ENCODE measurements at regions not wholly inside any gene's neighbourhood (a gene's known extent, or its start where the extent isn't known, plus 50 kb on each side); places are given as distances from the start of the nearest gene placed in this dataset.

DNA sequence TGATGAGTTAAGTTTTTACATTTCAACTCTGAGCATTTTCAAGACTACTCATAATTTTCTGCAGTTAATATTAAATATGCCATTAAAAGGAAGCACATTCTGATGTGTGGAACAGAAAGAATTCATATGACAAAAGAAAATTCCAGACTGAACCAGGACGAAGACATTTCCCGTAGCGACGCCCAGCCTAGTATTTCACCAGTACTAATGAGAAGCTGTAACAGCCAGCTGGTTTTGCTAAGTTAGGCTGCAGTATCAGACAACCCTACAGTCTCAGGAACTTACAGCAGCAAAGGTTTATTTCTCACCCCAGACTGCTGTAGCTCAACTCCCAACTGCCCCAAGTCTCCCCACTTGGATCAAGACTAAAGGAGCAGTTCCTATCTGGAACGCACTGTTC is 91.6 kb downstream of the TMEM174 start:
- no peak; the same call in 2 of the 3 replicates for ATAC-seq

DNA sequence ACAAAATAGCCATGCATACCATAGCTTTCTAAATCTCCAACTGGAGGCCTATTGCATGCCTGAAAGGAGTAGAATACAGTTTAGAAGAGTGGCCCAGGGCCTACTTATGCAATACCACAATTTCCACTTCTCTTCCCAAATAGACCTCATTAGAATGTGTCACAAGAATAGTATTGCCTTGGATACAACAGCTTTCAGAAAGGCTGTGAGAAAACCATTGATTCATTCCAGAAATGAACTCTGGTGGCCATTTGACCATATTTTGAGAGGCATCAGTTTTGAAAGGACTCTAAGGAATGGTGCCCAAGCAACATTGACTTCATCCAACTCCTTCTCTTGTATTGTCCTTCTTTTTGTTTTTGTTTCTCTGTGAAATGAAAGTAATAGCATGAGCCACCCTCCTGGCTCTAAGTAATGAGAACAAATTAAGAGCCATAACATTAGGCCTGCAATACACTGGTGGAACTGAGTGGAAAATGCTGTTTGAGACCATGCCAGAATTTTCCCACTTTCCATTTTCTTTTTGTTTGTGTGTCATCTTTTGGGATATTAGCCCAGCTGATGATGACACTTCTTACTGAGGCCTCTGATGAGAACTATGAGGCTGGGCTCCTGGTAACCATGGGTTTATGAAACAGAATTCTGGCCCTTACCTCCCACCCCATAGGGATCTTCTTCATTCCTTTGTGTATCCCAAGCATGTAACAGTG is 90.2 kb downstream of the TMEM174 start:
- ATAC-seq, result no peak
- TF ChIP-seq ISL1 (CRISPR knock-in tag; IDR thresholded peaks at IDR 0.05) (no peak), ARNTL (CRISPR knock-in tag; IDR thresholded peaks at IDR 0.05; ENCODE audit: borderline replicate concordance, low read depth) (no peak), SNAI2 (CRISPR knock-in tag; IDR thresholded peaks at IDR 0.05) (no peak), TCF4 (CRISPR knock-in tag; IDR thresholded peaks at IDR 0.05; ENCODE audit: borderline replicate concordance) (no peak), ESRRG (CRISPR knock-in tag; IDR thresholded peaks at IDR 0.05) (no peak), RARB (CRISPR knock-in tag; IDR thresholded peaks at IDR 0.05) (no peak), ZFP3 (CRISPR knock-in tag; IDR thresholded peaks at IDR 0.05) (no peak), ZNF565 (CRISPR knock-in tag; conservative IDR thresholded peaks at IDR 0.05; ENCODE audit: low read depth) (no peak), GLIS3 (CRISPR knock-in tag; IDR thresholded peaks at IDR 0.05) (no peak), BACH2 (CRISPR knock-in tag; IDR thresholded peaks at IDR 0.05; ENCODE audit: borderline replicate concordance) (no peak), PPARA (CRISPR knock-in tag; IDR thresholded peaks at IDR 0.05; ENCODE audit: borderline replicate concordance) (no peak), OSR1 (CRISPR knock-in tag; IDR thresholded peaks at IDR 0.05) (no peak), ZNF70 (CRISPR knock-in tag; IDR thresholded peaks at IDR 0.05) (no peak), ZFP30 (CRISPR knock-in tag; IDR thresholded peaks at IDR 0.05) (no peak), ZNF8 (CRISPR knock-in tag; IDR thresholded peaks at IDR 0.05) (no peak), TOX (CRISPR knock-in tag; IDR thresholded peaks at IDR 0.05; ENCODE audit: borderline replicate concordance) (no peak)
- TF ChIP-seq, protein P1, sequence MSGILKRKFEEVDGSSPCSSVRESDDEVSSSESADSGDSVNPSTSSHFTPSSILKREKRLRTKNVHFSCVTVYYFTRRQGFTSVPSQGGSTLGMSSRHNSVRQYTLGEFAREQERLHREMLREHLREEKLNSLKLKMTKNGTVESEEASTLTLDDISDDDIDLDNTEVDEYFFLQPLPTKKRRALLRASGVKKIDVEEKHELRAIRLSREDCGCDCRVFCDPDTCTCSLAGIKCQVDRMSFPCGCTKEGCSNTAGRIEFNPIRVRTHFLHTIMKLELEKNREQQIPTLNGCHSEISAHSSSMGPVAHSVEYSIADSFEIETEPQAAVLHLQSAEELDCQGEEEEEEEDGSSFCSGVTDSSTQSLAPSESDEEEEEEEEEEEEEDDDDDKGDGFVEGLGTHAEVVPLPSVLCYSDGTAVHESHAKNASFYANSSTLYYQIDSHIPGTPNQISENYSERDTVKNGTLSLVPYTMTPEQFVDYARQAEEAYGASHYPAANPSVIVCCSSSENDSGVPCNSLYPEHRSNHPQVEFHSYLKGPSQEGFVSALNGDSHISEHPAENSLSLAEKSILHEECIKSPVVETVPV (CRISPR knock-in tag; IDR thresholded peaks at IDR 0.05), result no peak
- TF ChIP-seq, protein P2, sequence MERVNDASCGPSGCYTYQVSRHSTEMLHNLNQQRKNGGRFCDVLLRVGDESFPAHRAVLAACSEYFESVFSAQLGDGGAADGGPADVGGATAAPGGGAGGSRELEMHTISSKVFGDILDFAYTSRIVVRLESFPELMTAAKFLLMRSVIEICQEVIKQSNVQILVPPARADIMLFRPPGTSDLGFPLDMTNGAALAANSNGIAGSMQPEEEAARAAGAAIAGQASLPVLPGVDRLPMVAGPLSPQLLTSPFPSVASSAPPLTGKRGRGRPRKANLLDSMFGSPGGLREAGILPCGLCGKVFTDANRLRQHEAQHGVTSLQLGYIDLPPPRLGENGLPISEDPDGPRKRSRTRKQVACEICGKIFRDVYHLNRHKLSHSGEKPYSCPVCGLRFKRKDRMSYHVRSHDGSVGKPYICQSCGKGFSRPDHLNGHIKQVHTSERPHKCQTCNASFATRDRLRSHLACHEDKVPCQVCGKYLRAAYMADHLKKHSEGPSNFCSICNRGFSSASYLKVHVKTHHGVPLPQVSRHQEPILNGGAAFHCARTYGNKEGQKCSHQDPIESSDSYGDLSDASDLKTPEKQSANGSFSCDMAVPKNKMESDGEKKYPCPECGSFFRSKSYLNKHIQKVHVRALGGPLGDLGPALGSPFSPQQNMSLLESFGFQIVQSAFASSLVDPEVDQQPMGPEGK (CRISPR knock-in tag; IDR thresholded peaks at IDR 0.05; ENCODE audit: borderline replicate concordance), result no peak
- TF ChIP-seq, protein P3, sequence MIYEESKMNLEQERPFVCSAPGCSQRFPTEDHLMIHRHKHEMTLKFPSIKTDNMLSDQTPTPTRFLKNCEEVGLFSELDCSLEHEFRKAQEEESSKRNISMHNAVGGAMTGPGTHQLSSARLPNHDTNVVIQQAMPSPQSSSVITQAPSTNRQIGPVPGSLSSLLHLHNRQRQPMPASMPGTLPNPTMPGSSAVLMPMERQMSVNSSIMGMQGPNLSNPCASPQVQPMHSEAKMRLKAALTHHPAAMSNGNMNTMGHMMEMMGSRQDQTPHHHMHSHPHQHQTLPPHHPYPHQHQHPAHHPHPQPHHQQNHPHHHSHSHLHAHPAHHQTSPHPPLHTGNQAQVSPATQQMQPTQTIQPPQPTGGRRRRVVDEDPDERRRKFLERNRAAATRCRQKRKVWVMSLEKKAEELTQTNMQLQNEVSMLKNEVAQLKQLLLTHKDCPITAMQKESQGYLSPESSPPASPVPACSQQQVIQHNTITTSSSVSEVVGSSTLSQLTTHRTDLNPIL (CRISPR knock-in tag; IDR thresholded peaks at IDR 0.05; ENCODE audit: low read depth), result no peak
- TF ChIP-seq, protein P4, sequence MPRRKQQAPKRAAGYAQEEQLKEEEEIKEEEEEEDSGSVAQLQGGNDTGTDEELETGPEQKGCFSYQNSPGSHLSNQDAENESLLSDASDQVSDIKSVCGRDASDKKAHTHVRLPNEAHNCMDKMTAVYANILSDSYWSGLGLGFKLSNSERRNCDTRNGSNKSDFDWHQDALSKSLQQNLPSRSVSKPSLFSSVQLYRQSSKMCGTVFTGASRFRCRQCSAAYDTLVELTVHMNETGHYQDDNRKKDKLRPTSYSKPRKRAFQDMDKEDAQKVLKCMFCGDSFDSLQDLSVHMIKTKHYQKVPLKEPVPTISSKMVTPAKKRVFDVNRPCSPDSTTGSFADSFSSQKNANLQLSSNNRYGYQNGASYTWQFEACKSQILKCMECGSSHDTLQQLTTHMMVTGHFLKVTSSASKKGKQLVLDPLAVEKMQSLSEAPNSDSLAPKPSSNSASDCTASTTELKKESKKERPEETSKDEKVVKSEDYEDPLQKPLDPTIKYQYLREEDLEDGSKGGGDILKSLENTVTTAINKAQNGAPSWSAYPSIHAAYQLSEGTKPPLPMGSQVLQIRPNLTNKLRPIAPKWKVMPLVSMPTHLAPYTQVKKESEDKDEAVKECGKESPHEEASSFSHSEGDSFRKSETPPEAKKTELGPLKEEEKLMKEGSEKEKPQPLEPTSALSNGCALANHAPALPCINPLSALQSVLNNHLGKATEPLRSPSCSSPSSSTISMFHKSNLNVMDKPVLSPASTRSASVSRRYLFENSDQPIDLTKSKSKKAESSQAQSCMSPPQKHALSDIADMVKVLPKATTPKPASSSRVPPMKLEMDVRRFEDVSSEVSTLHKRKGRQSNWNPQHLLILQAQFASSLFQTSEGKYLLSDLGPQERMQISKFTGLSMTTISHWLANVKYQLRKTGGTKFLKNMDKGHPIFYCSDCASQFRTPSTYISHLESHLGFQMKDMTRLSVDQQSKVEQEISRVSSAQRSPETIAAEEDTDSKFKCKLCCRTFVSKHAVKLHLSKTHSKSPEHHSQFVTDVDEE (CRISPR knock-in tag; IDR thresholded peaks at IDR 0.05), result no peak

More for the DNA sequence above, 91.6 kb downstream of the TMEM174 start:
- TF ChIP-seq, protein P3 (CRISPR knock-in tag; IDR thresholded peaks at IDR 0.05; ENCODE audit: low read depth), result no peak
- TF ChIP-seq BACH2 (CRISPR knock-in tag; IDR thresholded peaks at IDR 0.05; ENCODE audit: borderline replicate concordance), result no peak
- no peak for TF ChIP-seq SNAI2 (CRISPR knock-in tag; IDR thresholded peaks at IDR 0.05)
- TF ChIP-seq, protein P5, sequence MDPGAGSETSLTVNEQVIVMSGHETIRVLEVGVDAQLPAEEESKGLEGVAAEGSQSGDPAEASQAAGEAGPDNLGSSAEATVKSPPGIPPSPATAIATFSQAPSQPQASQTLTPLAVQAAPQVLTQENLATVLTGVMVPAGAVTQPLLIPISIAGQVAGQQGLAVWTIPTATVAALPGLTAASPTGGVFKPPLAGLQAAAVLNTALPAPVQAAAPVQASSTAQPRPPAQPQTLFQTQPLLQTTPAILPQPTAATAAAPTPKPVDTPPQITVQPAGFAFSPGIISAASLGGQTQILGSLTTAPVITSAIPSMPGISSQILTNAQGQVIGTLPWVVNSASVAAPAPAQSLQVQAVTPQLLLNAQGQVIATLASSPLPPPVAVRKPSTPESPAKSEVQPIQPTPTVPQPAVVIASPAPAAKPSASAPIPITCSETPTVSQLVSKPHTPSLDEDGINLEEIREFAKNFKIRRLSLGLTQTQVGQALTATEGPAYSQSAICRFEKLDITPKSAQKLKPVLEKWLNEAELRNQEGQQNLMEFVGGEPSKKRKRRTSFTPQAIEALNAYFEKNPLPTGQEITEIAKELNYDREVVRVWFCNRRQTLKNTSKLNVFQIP (CRISPR knock-in tag; IDR thresholded peaks at IDR 0.05; ENCODE audit: borderline replicate concordance, low read depth), result no peak
- TF ChIP-seq ZNF70 (CRISPR knock-in tag; IDR thresholded peaks at IDR 0.05), result no peak
- no peak for TF ChIP-seq ZNF565 (CRISPR knock-in tag; conservative IDR thresholded peaks at IDR 0.05; ENCODE audit: low read depth)
- TF ChIP-seq ZFP3 (CRISPR knock-in tag; IDR thresholded peaks at IDR 0.05), result no peak
- no peak for TF ChIP-seq OSR1 (CRISPR knock-in tag; IDR thresholded peaks at IDR 0.05)
- TF ChIP-seq GLIS3 (CRISPR knock-in tag; IDR thresholded peaks at IDR 0.05), result no peak
- no peak for TF ChIP-seq ZC3H10 (CRISPR knock-in tag; IDR thresholded peaks at IDR 0.05)
- TF ChIP-seq PPARA (CRISPR knock-in tag; IDR thresholded peaks at IDR 0.05; ENCODE audit: borderline replicate concordance), result no peak
